ENCODE measurements at regions not wholly inside any gene's neighbourhood (a gene's known extent, or its start where the extent isn't known, plus 50 kb on each side); places are given as distances from the start of the nearest gene placed in this dataset.

DNA sequence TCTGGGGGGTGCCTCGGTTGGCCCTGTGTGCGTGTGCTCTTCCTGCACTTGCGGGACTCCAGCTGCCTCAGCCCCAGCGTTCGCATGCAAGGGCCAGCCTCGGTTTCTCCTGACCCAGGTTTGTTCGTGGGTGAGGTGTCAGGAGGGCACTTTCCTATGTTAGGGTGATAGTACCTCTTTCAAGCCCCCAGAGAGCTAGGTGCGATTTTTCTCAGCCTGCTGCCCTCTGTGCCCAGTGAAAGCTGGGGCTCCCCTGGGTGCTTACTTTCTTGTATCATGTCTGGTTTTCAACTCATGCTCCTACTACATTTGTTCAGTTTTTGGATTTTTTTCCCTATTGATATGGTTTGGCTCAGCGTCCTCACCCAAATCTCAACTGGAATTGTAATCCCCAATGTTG lies 289.2 kb downstream of the TEX29 start:
- FAIRE-seq, result no peak

GRCh38 chr13:111610081-111610480 lies 289.6 kb downstream of the TEX29 start:
- FAIRE-seq, result no peak
- DNase-seq (ENCODE audit: insufficient read length, low spot score), result no peak

More for the DNA sequence above, 289.2 kb downstream of the TEX29 start:
- no peak for DNase-seq (ENCODE audit: insufficient read length, low spot score)

DNA sequence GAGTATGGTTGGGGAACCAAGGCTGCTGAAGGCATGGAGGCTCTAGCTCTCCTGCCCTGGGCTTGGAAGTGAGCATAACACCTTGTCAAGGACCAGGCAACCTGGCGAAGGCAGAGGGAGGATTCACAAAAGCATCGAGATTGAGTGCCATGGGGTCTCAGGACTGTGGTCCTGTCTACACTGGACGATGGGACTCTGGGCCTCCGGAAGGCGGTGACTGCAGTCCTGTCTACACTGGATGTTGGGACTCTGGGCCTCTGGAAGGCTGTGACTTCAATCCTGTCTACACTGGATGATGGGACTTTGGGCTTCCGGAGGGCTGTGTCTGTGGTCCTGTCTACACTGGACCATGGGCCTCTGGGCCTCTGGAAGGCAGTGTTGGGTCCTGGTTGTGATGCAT lies 290.4 kb downstream of the TEX29 start:
- DNase-seq (ENCODE audit: insufficient read length, low spot score) (no peak), FAIRE-seq (no peak)

GRCh38 chr13:111611651-111612050 lies 291.2 kb downstream of the TEX29 start:
- DNase-seq (ENCODE audit: insufficient read length, low spot score) (no peak), FAIRE-seq (no peak)

DNA sequence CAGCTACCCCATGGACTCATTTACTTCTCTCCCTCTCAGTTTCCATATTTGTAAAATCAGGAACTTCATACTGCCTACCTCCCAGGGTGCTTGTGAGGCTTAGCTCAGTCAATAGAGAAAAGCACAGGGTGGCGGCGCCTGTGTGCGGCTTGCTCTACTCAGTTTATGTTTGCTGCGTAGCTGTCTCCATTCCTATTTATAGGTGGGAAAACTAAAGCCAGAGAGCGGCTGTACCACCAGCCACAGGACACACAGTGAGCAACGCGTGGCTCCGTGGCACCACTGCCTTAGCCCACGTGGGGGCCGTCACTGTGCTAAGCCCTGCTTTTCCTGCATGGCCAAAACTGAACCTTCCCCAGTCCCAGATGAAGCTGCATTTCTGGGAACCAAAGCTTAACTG lies 292.4 kb downstream of the TEX29 start:
- FAIRE-seq (no peak), DNase-seq (ENCODE audit: insufficient read length, low spot score) (no peak)

DNA sequence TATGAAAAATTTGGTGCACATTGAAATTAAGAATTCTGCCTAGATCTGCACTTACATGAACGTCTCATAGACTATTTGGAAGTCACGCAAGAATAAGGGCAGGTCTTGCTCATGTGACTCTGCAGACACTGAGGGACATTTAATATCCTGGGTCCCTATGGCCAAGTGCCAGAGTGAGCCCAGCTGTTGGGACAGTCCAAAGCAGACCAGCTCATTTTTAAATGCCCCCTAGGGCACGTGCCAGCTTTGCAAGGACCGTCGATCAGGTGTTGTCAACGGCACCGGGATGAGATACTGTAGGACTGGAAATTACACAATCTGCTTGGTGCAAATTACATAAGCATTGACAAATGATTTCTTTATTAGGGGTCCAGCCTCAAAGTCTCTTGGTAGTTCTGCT lies 293.6 kb downstream of the TEX29 start:
- DNase-seq (ENCODE audit: insufficient read length, low spot score) (no peak), FAIRE-seq (no peak)

DNA sequence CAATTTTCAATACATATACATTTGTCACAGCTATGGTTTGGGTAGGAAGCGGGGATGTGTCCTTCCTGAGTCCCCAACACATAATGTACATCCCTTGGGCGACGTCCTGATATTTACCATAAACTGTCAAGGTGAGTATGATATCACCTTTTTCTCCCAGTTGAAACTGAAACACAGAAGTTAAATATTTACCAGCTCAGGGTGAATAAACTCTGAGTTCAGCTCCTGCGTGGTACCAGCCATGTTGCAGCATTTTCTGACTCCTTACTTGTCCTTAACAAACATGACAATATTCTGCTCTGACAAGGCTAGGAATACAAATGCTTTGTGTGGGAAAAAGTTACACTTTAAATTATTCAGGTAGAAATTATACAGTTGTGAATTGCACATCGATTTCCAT lies 294.2 kb downstream of the TEX29 start:
- DNase-seq (ENCODE audit: insufficient read length, low spot score) (no peak), FAIRE-seq (no peak)

- DNase-seq (ENCODE audit: insufficient read length, low spot score) (no peak), FAIRE-seq (no peak)
Observed at GRCh38 chr13:111616203-111616602, 295.8 kb downstream of the TEX29 start.

- FAIRE-seq, result no peak
Observed at GRCh38 chr13:111620166-111620565, 299.7 kb downstream of the TEX29 start.

DNA sequence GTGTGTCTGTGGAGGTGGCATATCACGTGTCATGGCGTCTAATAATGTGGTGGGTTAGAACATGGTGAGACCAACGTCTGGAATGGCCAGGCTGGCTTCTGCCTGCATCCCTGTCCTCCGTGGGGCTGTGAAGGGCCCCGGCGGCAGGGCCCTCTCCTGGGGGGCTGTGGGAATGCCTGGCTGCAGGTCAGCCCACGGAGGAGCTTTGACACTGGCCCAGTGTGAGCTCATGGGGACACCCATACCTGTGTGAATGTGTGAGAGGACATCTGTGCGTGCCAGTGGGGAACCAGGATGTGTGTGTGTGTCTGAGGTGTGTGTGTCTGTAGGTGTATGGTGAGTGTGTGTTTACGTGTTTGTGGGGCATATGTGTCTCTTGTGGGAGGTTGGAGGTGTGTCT lies 300.1 kb downstream of the TEX29 start:
- FAIRE-seq (no peak), DNase-seq (ENCODE audit: insufficient read length, low spot score) (no peak)

More at GRCh38 chr13:111620166-111620565, 299.7 kb downstream of the TEX29 start:
- DNase-seq (ENCODE audit: insufficient read length, low spot score), result no peak

- DNase-seq (ENCODE audit: insufficient read length, low spot score) (no peak), FAIRE-seq (no peak)
Observed at GRCh38 chr13:111621164-111621563, 300.7 kb downstream of the TEX29 start.

DNA sequence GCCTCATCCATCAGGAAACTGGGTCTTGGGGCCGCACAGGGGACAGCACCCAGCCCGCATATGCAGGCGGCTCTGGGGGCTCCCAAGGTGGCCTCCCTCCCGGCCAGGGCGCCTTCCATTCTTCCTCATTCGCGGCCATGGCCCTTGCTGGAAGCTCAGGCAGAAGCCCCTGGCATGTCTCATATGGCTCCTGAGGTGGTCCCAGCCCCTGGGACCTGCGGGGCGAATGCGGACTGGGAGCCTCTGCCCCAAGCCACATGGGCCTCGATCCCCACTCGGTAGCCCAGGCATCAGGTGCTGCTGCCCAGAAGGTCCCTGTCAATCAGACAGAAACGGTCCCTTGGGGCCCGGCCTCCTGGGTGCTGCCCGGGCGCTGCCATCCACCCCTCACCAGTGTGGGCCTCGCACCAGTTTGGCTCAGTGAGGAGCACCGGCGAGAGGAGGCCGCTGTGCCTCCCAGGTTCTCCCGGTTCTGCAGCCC lies 301.6 kb downstream of the TEX29 start:
- FAIRE-seq, result no peak

DNA sequence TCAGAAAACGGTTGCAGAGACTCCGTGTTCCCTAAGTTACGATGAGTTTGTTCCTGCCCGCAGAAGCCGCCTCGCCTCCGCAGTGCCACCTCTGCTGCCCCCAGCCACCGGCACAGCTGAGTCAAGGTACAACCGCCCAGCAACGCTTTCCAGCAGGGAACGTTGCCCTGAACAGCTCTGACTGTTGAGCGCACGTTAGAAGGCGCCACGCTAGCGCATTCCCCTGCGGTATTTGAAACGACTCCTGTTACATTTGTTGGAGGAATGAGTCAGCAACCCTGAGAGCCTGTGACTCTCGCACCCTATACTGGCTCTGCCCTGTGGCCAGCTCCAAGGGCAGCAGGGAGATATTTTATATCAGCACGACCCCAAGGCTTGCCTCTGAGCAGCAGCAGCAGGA lies 302.8 kb downstream of the TEX29 start:
- DNase-seq (ENCODE audit: insufficient read length, low spot score) (no peak), FAIRE-seq (no peak)

More for the DNA sequence above, 301.6 kb downstream of the TEX29 start:
- DNase-seq (ENCODE audit: insufficient read length, low spot score), result no peak

DNA sequence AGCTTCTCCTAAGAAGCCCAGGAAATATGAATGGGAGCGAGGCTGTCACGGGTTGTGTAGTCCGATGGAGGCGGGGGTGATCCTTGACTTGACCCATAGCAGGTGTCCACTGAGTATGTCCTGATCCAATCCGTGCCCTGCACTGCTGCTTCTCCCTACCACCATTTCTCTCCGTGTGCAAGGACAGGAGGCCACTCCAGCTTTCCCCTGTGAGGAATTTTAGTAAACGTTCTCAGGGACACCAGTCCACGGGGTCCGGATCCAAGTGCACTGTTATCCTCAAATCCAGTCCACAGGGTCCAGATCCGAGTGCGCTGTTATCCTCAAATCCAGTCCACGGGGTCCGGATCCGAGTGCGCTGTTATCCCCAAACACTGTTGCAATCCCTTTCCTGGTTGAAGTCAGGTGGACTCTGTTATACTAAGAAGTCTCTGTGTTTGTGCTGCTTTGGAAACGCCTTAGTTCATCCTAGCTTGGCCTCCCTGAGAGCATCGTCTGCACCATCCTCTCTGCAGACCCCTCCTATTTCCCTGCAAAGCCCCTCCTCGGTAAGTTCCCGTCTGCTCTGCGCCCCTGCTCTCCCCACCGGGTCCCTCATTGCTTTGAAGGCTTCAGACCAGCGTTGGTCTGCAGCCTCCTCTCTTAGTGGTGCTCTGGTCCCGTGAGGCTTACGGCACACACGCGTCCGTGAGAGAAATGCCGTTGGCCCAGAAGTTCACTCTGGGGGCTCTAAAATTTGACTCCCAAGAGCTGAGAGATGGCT lies 303.5 kb downstream of the TEX29 start:
- no peak for FAIRE-seq
- no peak for DNase-seq (ENCODE audit: insufficient read length, low spot score)

GRCh38 chr13:111625526-111626315 lies 305.3 kb downstream of the TEX29 start:
- DNase-seq (ENCODE audit: insufficient read length, low spot score) (no peak), FAIRE-seq (no peak)

- FAIRE-seq (no peak), DNase-seq (ENCODE audit: insufficient read length, low spot score) (no peak)
Observed at GRCh38 chr13:111626371-111627305, 306.2 kb downstream of the TEX29 start.

- no peak for DNase-seq (ENCODE audit: insufficient read length, low spot score)
- FAIRE-seq, result no peak
Observed at GRCh38 chr13:111627596-111627995, 307.2 kb downstream of the TEX29 start.

DNA sequence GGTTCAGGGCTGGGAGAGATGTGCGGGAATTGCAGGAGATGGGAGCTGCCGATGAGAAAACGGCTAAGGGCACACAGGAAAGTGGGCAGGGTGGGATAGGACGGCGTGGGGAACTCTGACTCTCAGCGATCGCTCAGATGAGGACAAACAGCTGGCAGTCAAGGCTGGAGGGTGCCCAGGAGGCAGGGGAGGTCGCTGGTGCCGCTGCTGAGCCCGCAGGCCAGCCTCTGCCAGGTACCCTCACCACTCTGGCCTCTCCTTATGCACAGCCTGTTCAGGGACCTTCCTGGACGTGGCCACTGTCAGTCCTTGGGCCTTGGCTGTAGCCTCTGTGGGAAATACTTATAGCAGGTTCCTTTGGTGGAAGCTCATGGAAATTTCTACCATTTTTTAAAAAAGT lies 308.6 kb downstream of the TEX29 start:
- FAIRE-seq, result no peak
- DNase-seq (ENCODE audit: insufficient read length, low spot score), result no peak

DNA sequence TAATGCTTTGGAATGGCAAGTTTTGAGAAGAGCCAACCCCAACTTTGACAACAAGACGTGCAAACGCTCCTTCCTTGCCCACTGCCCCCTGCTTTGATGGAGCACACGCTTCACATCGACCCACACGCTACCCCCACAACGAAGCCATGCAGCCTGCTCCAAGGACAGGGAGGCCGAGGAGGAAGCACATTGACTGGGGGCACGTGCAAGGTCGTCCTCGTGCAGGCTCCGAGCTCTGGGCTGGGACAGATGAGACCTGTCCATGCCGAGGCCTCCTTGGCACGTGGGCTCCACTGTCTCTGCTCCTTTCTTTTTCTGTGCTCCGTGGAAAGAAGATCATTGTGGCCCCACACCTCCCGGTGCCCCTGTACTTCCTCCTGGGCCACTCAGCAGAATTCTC lies 309.0 kb downstream of the TEX29 start:
- no peak for FAIRE-seq
- no peak for DNase-seq (ENCODE audit: insufficient read length, low spot score)

GRCh38 chr13:111629926-111630325 lies 309.5 kb downstream of the TEX29 start:
- DNase-seq (ENCODE audit: insufficient read length, low spot score) (no peak), FAIRE-seq (no peak)

GRCh38 chr13:111630406-111630805 lies 310.0 kb downstream of the TEX29 start:
- FAIRE-seq (no peak), DNase-seq (ENCODE audit: insufficient read length, low spot score) (no peak)

Measured in HTR-8/SVneo (cell line).